Body of pancreas (tissue), 4 donors: ENCODE measurements at regions not wholly inside any gene's neighbourhood (a gene's known extent, or its start where the extent isn't known, plus 50 kb on each side); places are given as distances from the start of the nearest gene placed in this dataset.

Source experiments
- POLR2A ChIP-seq, 3 donors: fragments of 450-650 bp; IDR thresholded peaks; one replicate each; pipeline ENCODE4 v1.6.1; 2016; ENCODE audit warnings: antibody characterized with exemption in 3 of 3, mild to moderate bottlenecking in 2 of 3
- TF ChIP-seq, protein P1 (sequence below), 7 experiments: fragments of 450-650 bp in 4 of 7; fragments of 200-600 bp in 3 of 7; sonication (generic) in 3 of 7; IDR thresholded peaks; one replicate each; pipeline ENCODE4 v1.5.1; 2016 to 2019; ENCODE audit warnings: antibody characterized with exemption in 7 of 7

DNA sequence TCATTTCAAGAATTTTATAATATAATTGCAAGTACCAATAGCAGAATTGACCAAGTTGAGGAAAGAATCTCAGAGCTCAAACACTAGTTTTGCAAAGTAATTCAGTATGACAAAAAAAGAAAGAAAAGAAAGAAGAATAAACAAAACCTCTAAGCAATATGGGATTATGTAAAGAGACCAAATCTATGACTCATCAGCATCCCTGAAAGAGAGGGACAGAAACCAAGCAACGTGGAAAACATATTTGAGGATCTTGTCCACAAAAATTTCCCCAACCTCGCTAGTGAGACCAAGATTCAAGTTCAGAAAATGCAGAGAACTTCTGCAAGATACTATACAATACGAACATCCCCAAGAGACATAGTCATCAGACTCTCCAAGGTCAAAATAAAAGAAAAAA is 203.7 kb upstream of the DDI1 start:
- TF ChIP-seq, protein P1, sequence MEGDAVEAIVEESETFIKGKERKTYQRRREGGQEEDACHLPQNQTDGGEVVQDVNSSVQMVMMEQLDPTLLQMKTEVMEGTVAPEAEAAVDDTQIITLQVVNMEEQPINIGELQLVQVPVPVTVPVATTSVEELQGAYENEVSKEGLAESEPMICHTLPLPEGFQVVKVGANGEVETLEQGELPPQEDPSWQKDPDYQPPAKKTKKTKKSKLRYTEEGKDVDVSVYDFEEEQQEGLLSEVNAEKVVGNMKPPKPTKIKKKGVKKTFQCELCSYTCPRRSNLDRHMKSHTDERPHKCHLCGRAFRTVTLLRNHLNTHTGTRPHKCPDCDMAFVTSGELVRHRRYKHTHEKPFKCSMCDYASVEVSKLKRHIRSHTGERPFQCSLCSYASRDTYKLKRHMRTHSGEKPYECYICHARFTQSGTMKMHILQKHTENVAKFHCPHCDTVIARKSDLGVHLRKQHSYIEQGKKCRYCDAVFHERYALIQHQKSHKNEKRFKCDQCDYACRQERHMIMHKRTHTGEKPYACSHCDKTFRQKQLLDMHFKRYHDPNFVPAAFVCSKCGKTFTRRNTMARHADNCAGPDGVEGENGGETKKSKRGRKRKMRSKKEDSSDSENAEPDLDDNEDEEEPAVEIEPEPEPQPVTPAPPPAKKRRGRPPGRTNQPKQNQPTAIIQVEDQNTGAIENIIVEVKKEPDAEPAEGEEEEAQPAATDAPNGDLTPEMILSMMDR (IDR thresholded peaks at IDR 0.05), result no peak
- no peak for TF ChIP-seq POLR2A (IDR thresholded peaks at IDR 0.05)
